Stimulated activated CD8-positive, alpha-beta memory T cell treated with anti-CD3 and anti-CD28 coated beads, Interleukin-2, amount 100 ng/mL, for 1 hour (primary cell): ENCODE measurements at regions not wholly inside any gene's neighbourhood (a gene's known extent, or its start where the extent isn't known, plus 50 kb on each side); places are given as distances from the start of the nearest gene placed in this dataset.

ENCODE experiments used
- DNase-seq, 2 donors: peaks; one replicate each; pipeline ENCODE4 v3.0.0-alpha.2; 2020; ENCODE audit warnings: low read depth in 2 of 2

DNA sequence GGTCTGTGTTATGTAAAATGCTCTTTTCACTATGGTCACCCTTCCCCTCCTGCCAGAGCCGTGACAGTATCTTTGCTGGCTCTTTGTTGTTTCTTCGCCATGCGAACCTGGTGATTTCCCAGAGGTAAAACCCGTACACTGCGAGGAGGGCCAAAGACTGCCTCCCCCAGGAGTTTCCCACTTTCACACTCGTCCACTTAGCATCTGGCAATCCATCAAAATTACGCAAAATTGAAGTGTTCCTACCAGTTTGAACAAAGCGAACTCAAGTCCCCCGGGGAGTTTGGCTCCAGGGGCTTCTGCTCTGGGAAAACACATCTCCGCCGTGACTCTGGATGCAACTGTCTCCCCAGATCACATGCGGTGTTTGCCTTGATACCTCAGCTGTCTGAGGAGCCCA is 239.9 kb downstream of the FAM43A start:
- DNase-seq: no peak

DNA sequence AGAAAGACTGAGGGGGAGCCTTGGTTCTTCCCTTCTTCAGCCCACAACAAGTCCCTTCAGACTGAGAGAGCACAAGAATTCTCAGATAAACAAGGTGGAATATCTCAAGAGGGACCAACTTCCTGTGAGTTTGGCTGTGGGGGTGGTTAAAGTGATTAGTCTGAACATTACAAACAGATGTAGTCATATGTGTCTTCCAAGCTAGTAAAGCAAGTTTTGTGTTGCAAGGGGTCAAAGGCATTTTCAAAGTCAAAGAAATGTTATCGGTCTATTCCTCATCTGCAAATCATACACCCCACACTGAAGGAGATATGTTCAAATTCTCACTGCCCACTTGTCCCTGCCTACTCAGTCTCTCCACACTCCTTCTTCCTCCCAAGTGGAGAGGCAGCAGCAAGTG is 242.5 kb downstream of the FAM43A start:
- DNase-seq: no peak

DNA sequence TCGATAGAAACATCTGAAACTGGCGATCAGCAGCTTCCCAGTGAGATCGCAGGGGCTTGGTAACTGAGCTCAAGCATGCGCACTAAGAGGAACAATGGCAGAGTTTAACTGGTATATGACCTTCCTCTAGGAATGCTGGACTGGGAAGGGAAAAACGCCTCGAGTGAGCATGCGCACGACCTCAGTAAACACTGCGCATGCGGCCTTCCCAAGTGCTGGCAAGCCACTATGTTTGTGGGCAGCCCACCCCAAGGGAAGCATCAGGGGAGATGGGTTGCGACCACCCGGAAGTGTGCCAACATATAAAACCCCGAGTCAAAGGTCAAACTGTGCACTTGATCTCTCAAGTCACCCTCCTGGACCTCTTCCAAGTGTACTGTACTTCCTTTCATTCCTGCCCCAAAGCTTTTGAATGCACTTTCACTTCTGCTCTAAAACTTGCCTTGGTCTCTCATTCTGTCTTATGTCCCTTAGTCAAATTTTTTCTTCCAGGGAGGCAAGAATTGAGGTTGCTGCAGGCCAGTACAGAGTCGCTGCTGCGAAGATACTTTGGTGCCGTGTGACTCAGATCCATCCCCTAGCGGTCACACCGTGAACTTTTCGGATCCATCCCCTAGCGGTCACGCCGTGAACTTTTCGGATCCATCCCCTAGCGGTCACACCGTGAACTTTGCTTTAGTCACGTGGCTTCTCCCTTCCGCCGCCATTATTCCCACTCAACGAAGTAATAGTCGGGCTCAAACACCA is 243.3 kb downstream of the FAM43A start:
- DNase-seq: no peak

DNA sequence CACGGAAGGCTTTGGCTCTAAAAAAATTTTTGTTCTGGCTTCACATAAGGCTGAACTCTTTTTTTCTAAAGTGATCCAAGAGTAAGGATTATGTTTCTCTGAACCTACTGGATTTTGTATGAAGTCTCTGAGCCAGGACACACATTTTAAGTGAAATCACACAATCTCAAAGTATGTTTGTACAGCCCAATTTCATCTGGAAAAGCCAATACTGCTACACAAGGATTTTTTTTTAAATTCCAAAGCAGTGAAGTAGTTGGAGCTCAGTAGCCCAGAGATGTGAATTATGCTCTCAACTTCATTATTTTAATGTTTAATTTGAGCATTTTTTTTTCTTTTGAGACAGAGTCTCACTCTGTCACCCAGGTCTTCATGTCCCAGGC is 243.9 kb downstream of the FAM43A start:
- DNase-seq: no peak

GRCh38 chr3:194930377-194931204 is 244.9 kb downstream of the FAM43A start:
- no peak for DNase-seq

- DNase-seq: no peak
These were observed 245.7 kb downstream of the FAM43A start for GRCh38 chr3:194931347-194931746.

DNA sequence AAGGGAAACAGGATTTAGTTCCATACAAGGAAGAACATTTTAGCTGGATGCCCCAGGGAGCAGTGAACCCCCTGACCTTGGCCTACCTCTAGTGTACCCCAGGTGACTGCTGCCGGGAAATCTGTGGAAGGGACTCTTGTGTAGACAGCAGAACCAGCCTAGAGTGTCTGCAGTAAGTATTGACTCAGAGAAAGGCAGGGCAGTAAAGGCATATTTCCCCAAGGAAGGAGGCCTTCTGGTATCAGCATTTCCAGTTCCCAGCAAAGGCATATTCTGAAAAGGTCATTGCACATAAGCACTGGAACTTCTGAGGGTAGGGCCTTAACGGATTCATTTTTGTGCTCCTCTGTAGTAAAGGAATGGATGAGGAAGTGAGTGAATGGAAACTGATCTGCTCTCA is 246.2 kb downstream of the FAM43A start:
- DNase-seq: no peak

DNA sequence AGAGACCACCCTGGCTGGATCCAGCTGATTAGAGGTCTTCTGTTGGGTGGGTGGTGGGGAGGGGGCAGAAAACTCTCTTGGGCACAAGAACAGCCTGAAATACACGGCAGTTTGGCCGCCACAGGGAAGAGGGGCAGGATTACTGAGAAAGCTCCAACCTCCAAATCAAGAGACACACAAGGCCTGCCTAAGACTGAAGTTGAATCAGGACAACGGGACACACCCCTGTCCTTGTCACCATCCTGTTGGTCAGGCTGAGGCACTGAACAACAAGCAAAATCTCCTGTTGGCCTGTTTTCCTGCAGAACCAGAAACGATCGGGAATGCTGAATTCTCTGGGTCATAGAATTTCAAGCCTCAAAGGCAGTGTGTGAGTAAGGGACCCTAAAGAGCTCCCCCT is 247.8 kb downstream of the FAM43A start:
- no peak for DNase-seq

GRCh38 chr3:194935061-194935460 is 249.4 kb downstream of the FAM43A start:
- DNase-seq: no peak

DNA sequence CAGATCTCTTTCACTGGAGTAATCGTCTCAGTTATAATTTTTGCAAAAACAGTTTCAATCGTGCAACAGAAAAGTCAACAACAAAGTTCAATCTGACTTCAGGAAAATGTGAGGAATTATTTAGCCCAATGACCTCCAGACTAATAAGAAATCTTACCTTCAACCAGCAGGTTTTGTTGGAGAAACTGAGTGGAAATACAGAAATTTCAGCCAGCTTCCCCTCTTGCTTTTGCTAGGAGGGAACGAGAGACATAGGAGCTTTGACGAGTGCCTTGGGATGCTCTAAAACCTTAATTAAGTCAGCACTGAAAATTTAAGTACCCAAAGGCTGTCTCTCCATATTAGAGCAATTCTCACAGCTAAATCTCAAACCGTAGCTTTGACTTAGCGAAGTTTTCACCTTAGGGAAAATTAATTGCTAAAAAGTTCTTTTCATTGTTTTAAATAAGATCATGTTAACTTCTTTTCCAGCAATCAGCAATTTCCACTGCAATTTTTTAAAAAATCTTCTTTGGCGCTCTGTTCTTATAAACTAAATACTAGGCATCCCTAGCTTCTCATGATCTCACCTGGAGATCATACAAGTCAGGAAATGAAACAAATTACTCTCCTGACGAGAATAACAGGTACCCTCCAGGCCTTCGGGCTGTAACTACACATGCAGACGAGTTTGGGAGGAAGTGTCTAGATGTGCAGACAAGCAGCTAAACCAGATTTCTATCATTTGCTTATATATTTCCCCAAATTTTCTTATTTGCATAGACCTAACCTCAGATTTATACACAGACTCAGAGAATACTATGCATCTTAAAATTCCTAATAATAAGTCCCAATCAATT is 250.2 kb downstream of the FAM43A start:
- DNase-seq: no peak

- DNase-seq: no peak
These were observed 251.0 kb downstream of the FAM43A start for GRCh38 chr3:194936659-194937058.

- no peak for DNase-seq
These were observed 251.5 kb downstream of the FAM43A start for GRCh38 chr3:194937144-194937543.

DNA sequence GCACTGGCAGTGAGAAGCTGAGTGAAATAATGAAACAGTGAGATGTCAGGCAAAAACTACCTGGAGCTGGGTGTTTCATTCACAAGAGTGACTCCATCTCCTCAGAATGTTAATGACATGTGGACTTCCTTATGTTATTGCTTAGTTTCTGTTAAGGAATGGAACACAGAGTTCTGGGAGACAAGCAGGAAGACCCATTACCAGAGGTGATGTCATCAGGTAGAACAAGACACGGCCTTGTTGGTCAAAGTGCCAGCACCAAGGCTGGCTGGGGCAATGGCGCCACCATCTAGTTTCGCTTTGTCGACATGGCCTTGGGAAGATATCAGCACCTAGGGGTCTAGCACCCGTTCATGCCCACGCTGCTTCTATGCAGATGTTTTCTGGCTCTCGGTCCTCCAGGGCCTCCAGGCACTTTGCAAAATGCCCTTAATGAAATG is 252.2 kb downstream of the FAM43A start:
- DNase-seq: no peak

GRCh38 chr3:194938845-194939531 is 253.3 kb downstream of the FAM43A start:
- DNase-seq: no peak

GRCh38 chr3:194939532-194939909 is 253.8 kb downstream of the FAM43A start:
- no peak for DNase-seq

DNA sequence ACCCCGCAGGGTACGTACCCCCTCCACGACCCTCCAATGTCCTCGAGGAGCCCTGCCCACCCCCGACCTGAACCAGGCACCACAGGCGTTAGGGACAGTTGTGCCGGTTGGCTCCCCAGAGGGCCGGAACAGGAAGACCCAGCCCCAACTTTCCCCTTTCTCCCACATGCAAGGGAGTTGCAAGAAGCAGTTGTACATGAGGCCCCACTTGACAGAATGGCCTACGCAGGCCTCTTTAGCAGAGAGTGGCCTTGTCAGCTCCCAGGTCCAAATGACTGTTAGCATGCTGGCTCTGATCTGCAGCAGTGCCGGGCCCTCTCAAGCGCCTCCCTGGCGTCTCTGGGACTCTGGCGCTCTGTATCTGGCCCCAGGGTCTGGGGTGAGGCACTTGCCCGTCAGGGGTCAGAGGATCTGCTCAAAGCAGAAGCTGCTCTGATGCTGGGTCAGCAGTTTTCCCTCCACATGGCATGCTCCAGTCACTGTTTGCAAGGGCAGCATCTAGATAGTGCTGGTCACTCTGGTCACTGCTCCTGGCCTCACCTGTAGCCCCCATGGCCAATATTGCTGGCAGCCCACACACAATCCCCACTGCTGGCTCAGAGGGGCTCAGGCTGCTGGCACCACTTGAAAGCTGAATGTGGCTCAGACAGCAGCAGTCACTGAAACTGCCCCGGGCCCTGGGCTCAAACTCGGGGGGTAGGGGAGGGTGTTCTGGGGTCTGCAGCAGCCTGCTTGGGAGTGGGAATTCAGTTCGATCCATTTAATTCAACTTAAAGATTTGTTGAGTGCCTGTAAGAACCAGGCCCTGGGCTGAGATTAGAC is 254.5 kb downstream of the FAM43A start:
- no peak for DNase-seq

DNA sequence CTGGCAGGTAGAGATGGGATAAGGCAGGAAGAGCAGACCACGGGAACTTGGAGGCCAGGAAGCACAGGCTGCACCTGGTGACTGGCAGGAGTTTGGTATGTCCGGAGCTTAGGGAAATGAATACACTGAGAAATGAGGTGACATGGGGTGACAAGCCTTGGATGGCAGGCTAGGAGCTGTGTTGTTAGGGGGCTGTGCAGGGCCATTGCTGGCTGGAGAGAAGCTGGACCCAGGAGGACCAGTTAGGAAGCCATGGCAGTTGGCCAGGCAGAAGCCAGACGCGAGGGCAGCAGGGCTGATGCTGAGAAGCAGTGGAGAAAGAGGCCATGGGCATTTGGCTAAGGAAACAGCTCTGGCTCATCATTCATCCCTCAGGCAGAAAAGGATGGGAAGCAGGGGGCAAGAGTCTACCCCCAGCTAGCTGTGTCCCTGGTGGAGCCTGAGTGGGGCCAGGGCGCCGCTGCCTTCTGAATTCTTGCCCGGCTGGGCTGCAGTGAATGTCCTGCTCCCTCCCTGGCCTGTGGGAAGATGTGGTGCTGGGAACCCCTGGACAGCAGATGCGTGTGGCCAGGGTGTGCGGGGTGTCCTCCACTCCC is 255.8 kb downstream of the FAM43A start:
- DNase-seq: no peak

GRCh38 chr3:194941956-194942511 is 256.4 kb downstream of the FAM43A start:
- DNase-seq: no peak

DNA sequence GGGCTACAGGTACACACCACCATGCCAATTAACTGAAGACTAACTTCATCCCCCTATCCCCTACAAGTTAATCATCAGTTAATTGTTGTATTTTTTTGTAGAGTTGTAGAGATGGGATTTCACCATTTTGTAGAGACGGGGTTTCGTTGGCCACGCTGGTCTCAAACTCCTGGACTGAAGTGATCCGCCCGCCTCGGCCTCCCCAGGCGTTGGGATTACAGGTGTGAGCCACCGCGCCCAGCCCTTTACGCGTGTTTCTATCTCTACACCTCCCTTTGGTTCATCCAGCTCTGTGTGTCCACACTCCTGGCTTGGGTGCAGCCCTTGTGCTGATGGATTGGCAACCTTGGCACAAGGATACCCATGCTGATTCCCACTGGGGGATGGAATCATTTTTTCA is 258.8 kb downstream of the FAM43A start:
- DNase-seq: no peak

- no peak for DNase-seq
These were observed 259.8 kb downstream of the FAM43A start for GRCh38 chr3:194945508-194945907.
